GM19397 (cell line): ENCODE measurements at regions not wholly inside any gene's neighbourhood (a gene's known extent, or its start where the extent isn't known, plus 50 kb on each side); places are given as distances from the start of the nearest gene placed in this dataset.
A peak's percentile ranks its signal among the peaks of the same experiment; 100 is the strongest.

Experiments
- ATAC-seq: cut with Tn5 transposase; IDR thresholded peaks from one replicate; pipeline ENCODE4 v1.9.1; 2021; ENCODE audit warnings: mild to moderate bottlenecking, moderate library complexity; ENCODE audit not compliant: unreplicated experiment

DNA sequence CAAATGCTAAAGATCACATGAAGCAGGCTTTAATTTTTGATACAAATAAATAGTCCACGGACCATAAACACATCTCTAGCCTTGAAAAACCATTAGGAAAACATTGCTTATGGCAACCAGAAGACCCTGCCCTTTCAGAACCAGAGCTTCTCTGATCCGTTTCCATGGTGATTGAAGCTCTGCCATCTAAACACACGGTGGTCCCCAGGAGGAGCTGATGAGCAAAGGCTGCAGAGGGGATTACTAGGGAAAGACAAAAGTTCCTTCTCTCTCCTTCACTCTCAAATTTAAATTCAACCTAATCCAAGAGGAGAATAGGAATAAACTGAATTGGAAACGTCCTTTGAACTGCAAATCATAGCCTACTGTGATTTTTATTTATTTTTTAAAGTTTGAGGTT is 122.0 kb upstream of the ATP10A start:
- no peak for ATAC-seq

DNA sequence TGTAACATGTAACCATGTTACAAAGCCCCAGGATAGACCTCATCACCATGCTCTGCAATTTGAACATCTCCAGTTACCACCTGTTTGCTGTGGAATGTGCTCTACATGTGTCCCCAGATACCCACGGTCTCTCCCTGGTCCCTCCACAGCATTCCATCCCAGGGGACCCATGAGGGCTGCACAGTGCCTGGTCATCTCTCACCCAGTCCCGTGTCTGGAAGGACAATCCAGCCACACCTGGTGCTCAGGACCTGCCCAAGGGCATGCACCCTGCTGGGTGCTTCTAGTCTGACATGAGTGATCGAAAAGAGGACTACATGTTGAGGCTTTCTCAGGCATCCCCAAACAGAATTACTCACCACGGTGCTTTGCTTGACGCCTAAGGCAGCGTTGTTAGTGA is 119.6 kb upstream of the ATP10A start:
- no peak for ATAC-seq

DNA sequence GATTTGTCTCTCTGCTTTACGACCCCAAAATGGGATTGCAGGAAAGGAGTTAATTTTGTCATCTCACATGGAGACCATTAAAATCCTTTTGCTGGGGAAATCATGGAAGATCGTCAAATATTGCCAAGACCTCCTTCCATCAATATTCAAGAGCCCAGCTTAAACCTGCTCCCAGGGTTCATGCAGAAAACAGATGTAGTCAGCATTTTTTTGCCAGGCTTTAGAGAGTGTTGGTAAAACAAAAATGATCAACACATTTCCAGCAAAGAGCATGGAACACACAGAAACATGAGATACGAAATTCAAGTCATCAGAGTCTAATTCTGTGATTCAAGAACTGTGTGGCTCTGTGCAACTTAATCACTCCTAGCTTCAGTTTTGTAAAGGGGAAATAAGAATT is 118.0 kb upstream of the ATP10A start:
- no peak for ATAC-seq

- no peak for ATAC-seq
These were observed 109.1 kb upstream of the ATP10A start for GRCh38 chr15:25972141-25972675.

DNA sequence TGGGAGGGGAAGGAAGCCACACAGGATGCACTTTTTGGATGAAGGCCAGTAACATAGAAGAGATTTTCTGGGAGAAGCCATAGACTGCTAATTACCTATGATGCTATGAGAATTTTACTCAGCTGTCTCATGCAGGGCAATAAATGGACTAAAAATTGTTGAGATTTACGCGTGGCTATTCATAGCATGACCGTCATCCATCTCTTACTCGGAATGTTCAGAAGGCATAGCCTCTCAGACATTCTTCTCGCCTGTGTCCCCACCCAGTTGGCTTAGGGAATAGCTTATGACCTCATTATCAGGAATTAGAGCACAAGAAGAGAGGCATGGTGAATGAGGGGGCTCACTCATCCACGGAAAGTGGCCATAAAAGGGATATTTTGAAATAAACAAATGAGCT is 107.9 kb upstream of the ATP10A start:
- no peak for ATAC-seq

- no peak for ATAC-seq
These were observed 106.8 kb upstream of the ATP10A start for GRCh38 chr15:25969886-25970285.

DNA sequence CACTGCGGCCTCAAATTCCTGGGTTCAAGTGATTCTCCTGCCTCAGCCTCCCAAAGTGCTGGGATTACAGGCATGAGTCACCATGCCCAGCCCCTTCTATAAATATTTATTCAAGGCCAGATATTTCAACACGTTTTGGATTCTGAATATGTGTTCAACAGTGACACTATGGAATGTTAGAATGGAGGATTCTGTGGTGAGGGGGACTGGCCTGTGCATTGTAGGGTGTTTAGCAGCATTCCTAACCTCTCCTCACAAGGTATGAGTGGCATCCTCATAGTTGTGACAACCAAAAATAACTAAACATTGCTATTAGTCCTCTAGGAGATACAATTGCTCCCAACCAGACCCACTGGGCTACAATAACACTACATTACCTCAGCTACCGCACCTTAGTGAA is 104.0 kb upstream of the ATP10A start:
- ATAC-seq, result no peak

DNA sequence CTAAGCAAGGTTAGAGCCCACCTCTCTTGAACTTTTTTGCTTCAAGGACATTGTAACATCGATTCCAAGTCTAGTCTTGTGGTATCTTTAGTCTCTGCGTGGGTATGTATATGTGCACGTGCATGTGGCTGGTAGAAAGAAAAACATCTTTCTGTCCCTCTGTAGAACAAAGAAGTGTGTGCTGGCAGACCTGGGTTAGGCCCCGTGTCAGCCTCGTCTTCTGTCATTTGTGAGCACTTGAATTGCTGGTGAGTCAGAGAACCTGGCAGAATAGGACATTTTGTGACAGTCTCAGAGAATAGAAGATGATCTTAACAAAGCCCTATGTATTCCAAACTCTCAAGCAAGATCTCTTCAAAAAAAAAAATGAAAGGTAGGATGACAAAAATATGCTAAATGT is 102.2 kb upstream of the ATP10A start:
- ATAC-seq, result no peak

DNA sequence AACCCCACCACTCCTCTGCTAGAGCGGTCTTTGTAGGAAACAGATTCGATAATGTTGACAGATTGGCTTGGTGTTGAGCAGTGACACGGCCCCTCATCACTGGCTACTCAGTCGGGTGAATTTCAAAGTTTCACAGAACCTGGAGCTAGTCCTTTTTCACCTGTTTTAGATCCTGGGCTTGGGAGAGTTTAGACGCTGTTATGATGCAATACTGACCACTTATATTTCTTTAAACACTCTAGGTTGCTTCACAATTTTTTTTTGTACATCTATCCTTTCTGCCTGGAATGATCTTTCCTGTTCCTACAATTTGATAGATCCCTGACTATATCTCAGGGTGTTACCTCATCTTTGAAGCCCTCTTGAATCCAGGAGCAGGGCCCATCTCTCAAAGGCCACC is 97.1 kb upstream of the ATP10A start:
- no peak for ATAC-seq

DNA sequence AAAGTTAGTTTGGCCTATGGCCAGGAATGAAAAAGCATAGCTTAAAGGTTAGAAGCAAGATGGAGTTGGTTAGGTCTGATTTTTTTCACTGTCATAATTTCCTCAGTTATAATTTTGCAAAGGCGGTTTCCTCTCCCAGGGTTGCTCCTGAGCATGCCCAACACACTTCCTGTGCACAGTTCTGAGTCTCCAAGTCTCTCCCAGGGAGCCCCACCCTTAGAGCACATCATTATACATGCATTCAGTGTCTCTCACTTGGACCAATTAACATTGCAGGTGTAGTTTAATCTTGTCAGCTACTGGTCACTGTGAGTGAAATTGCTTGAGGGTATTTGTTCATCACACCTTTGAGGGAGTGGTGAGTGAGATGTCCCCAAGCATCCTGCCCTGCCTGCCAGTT is 96.0 kb upstream of the ATP10A start:
- no peak for ATAC-seq

- ATAC-seq, result no peak
These were observed 92.5 kb upstream of the ATP10A start for GRCh38 chr15:25955628-25956027.

DNA sequence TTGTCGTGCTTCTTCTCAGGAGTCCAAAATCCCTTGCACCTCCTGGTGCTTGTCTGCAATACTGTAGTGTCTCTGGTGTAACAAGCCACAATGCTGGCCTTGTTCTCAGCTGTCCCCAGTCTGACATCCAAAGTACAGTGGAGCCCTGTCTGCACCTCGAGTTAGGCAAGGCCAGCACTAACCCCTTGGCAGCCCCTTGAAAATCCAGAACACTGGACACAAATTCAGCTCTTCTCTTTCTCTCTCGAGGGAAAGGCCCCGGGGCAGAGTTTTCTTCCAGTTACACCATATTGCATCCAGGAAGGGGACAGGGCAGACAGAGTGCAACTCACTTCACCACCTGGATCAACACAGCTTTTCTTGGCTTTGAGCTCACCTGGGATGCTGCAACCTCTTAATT is 91.3 kb upstream of the ATP10A start:
- ATAC-seq, result no peak

- no peak for ATAC-seq
These were observed 86.9 kb upstream of the ATP10A start for GRCh38 chr15:25950014-25950413.

- no peak for ATAC-seq
These were observed 84.5 kb upstream of the ATP10A start for GRCh38 chr15:25947323-25948314.

- no peak for ATAC-seq
These were observed 83.2 kb upstream of the ATP10A start for GRCh38 chr15:25946241-25946805.

DNA sequence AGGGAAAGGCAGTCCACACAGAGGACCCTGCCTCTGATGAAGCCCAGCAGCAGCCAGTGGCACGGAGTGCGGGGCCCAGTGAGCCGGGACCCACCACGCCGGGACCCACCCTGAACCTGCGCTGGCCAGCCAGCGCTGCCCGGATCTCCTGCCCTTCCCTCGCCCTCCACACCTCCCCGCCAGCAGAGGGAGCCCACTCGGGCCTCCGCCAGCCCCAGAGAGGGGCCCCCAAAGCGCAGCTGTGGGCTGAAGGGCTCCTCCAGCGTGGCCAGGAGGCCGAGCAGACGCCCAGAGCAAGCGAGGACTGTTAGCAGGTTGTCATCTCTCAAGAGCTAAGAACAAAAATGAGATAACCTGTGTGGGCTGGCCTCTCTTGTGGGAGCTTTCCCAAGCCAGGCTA is 81.3 kb upstream of the ATP10A start:
- ATAC-seq, result no peak

GRCh38 chr15:25943831-25944230 is 80.7 kb upstream of the ATP10A start:
- no peak for ATAC-seq

GRCh38 chr15:25939122-25939521 is 76.0 kb upstream of the ATP10A start:
- peak; percentile 99 for ATAC-seq

- ATAC-seq, result no peak
These were observed 74.7 kb upstream of the ATP10A start for GRCh38 chr15:25937796-25938195.

DNA sequence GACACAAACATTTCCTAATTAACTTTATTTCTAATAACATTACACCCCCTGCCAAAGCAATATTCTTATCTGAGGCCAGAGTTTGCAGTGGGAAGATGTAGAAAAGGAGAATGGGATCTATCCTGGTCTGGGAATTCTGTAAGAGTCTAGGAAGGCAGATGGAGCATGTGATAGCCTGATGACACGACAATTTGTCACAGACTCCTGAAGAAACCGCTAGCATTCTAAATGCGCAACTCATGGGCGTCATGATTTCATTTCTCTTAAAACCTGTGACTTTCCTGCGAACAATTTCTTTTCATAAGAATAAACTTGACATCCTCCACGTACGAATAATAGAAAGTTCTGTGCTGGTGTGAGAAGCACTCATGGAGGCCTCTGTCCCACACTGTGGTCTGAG is 72.9 kb upstream of the ATP10A start:
- no peak for ATAC-seq

DNA sequence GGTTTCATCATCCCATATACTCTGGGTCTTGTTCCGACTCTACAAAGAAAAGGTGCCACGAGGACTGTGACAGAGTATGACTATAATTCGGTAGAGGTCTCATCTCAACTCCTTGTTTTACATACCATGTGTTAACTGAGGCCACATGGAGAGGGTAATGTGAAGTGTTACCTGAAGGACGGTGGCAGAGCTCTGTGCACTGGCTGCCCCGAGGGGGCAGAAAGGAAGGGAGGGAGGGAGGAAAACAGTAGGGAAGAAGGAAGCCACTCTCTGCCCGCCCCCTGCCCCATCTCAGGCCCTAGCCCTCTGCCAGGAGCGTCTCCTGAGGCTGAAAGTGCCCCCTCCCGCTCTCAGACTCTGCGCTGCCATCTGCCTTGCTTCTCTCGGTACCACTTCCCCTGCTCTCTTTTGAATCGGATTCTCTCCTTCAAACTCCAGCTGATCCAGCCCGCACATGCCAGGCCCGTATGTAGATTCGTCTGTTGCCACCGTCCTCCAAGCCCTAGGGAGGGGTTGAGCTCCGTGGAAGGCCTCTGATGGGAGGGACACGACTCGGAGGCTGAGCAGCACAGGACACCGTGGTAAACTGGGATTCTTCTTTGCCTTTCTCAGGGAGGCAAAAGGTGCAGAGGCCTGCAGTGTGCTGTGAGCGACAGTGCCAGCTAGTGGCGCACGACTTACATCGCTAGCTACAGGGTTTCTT is 70.5 kb upstream of the ATP10A start:
- peak; percentile 74 for ATAC-seq

DNA sequence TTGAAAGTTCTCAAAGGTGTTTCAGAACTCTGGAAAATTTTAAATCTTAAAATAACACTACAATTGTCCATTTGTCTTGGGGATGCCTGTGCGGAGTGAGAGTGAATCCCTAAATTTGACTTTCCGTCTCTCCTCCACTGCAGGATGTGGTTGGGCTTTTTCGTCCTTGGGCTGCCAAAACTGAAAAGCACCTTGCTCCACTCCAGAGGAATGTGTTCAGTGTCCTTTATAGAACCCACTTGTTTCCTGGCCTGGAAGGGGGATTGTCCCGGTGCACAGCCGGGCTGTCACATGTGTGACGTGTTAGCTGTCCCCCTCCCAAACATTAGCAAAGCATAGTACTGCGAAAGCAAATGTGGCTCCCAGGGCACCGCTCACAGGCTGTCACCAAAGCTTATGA is 69.6 kb upstream of the ATP10A start:
- no peak for ATAC-seq
